Globus pallidus (tissue), 1 donor: ENCODE measurements at regions not wholly inside any gene's neighbourhood (a gene's known extent, or its start where the extent isn't known, plus 50 kb on each side); places are given as distances from the start of the nearest gene placed in this dataset.
"Not testable (repeated sequence)": the region's sequence is repeated elsewhere in the genome, so short reads cannot be mapped to it uniquely, and the experiment has no call there.

Experiments used
- DNase-seq: peaks from one replicate; pipeline ENCODE4 v3.0.0-alpha.2; 2015; ENCODE audit warnings: low spot score

GRCh38 chr5:131005963-131006684 lies 158.9 kb downstream of the HINT1 start:
- no peak for DNase-seq

DNA sequence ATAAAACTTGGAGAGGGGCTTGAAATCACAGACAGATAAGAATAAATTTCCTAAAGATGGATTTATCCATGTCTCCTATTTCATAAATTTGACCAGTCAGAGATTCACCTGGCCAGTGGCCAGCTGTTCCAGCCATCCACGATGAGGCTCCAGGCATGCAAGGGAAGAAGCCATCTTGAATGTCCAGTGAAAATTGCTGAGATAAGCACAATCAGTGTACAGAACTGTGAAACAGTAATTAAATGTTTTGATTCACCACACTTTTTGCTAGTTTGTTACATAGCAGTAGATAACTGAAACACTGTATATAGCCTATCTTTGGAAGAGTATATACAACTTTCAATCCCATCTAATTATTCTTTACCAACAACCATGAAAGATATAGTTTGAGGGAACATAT lies 163.5 kb downstream of the HINT1 start:
- DNase-seq = no peak

DNA sequence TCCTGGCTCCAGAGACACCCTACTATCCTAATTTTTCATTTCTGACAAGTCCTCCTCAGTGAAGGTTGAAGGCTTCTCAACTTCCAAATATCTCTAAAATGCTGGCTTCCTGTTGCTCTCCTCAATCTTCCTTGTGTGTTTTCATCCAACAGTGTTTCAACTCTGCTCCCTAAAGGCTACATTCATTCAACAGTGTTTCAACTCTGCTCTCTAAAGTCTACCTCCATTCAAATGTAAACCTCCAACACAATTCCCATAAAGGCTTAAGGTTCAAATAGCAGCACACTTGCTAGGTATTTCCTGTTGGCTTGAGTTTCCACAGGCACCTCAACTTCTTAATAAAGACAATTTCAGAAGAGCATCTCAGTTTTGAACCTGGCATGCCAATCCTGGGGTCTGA lies 164.8 kb downstream of the HINT1 start:
- no peak for DNase-seq

DNA sequence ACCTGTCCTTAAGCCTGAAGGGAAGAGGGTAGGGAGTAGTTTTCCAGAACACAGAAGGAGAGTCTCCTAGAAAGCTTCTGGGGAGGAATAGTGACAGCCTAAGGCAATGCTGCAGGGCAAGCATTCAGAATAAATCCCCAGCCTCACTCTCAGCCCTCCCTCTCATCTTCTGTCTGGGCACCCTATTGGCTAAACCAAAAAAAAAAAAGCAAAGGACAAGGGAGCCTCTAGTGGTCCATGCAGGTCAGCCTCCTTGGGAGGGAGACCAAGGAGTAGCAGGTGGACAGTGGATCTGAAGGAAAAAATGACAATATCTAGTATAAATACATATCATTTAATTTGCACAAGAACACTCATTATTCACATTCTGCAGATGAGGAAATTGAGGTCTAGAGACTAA lies 168.3 kb downstream of the HINT1 start:
- DNase-seq = not testable (repeated sequence)

DNA sequence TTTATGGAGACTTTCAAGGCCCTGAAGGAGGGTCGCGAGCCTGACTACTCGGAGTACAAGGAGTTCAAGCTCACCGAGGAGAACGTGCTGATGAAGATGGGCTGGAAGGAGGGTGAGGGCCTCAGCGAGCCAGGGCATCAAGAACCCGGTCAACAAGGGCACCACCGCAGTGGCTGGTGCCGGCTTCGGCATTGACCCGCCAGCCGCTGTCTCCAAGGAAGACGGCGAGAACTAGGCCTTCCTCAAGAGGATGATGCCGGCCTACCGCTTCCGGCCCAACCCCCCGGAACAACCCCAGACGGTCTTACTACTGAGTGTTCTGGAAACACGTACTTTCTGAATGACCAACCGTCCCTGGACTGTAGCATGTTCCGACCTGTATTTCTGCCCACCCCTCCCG lies 169.2 kb downstream of the HINT1 start:
- DNase-seq = no peak

GRCh38 chr5:130995254-130995515 lies 169.9 kb downstream of the HINT1 start:
- no peak for DNase-seq

DNA sequence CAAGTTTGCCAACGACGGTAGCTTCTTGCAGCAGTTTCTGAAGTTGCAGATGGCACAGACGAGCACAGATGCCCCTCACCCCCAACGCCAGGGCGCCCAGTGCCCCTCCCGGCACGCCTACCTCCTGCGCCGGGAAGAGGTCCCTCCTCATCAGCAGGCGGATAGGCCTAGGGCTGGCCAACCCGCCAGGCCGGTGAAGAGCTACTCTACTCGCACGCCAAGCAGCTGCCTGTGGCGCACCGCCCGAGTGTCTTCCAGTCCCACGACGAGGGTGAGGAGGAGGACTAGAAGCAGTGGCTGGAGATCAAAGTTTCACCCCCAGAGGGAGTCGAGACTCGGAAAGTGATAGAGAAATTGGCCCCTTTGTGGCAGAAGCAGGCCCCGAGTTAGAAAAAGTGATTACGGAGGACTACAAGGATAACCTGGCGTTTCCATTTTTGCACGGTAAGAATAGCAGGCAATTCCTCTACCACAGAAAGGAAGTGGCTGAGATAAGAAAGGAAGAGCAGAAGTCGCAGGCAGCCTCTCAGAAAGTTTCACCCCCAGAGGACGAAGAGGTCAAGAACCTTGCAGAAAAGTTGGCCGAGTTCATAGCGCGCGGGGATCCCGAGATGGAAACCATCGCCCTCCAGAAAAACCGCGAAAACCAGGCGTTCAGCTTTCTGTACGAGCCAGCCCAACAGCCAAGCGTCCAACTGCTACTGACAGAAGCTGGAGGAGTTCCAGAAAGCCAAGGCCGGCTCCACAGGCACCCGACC lies 170.4 kb downstream of the HINT1 start:
- no peak for DNase-seq

GRCh38 chr5:130992621-130993020 lies 172.4 kb downstream of the HINT1 start:
- DNase-seq = no peak

GRCh38 chr5:130992095-130992494 lies 173.0 kb downstream of the HINT1 start:
- DNase-seq = no peak

GRCh38 chr5:130985776-130986175 lies 179.3 kb downstream of the HINT1 start:
- no peak for DNase-seq

DNA sequence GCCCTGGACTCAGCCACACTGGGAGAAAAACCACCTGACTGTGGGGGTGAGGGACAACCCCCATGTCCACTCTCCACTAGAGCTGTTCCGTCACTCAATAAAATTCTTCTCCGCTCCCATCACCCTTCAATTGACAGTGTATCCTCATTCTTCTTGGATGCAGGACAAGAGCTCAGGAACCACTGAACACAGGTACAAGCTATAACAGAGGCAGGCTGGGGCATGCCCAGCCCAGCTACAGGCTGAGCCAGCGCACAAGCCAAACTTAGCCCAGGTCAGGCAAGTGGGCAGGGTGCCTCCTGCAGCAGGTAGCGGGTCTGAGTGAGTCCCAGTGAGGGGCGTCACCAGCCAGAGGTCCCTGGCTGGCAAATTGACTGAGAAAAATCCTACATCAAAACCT lies 183.4 kb downstream of the HINT1 start:
- no peak for DNase-seq

GRCh38 chr5:130978475-130978874 lies 186.6 kb downstream of the HINT1 start:
- no peak for DNase-seq

- DNase-seq = no peak
These were observed 188.6 kb downstream of the HINT1 start for GRCh38 chr5:130976493-130976892.

GRCh38 chr5:130975847-130976246 lies 189.2 kb downstream of the HINT1 start:
- no peak for DNase-seq

DNA sequence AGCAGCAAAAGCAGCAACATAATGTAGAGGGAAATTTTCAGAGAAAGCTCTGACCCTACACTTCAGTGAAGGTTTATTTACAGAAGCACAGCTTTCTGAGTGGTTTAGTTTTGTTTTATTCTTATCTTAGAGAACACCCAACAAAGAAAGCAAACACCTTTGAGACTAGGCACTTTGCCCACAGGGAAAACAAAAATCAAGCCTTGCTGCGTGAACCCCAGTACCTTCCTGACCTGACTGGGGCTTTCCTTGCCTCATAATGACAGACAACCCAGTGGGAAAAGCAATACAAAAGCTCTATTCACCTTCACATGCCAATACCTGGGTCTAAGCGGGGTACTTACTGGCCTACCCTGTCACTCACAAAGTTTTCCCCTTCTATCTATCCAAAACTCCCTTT lies 189.8 kb downstream of the HINT1 start:
- no peak for DNase-seq

DNA sequence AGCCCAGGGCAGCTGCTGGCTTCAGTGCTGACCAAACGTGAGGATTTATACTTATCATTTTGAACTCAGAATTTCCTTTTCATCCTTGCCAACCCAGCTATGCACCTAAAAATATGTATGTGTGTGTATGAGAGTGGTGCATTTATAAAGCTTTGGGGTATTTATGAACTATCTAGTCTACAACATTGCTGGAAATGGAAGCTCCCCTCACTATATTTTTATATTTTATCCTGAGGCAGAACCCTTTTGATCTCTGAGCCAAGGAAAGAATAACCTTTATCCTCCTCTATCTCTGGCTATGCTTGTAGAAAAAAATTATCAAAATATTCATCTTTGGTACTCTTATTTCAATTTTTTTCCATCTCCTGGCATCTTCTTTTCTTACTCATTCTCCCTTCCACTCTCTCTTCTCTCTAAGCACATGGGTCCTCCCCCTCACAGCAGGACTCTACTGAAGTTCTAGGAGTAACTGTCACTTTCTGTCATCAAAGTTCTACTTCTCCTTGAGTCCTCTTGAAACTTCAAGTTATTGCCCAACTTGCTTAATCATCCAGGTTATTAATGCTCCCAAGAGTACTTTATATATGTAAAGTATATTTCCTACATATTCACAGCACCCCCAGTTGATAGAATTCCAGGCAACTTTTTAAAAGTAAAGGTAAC lies 190.9 kb downstream of the HINT1 start:
- DNase-seq = no peak

- DNase-seq = no peak
These were observed 198.0 kb downstream of the HINT1 start for GRCh38 chr5:130966990-130967525.

DNA sequence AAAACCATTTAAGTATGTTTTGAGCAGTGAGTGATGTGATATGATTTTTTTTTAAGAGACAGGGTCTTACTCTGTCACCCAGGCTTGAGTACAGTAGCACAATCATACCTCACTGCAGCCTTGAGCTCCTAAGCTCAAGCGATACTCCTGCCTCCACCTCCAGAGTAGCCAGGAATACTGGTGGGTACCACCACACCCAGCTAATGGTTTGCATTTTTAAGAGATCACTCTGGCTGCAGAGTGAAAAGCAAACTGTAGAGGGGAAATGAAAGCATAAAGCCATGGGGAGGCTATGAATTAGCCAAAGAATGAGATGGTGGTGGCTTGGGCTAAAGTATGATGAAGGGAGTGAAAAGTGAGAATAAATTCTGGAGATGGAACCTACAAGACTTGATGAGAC lies 199.1 kb downstream of the HINT1 start:
- DNase-seq = no peak

- DNase-seq = no peak
These were observed 199.7 kb downstream of the HINT1 start for GRCh38 chr5:130965360-130965759.

GRCh38 chr5:130964231-130965202 lies 200.5 kb downstream of the HINT1 start:
- no peak for DNase-seq

DNA sequence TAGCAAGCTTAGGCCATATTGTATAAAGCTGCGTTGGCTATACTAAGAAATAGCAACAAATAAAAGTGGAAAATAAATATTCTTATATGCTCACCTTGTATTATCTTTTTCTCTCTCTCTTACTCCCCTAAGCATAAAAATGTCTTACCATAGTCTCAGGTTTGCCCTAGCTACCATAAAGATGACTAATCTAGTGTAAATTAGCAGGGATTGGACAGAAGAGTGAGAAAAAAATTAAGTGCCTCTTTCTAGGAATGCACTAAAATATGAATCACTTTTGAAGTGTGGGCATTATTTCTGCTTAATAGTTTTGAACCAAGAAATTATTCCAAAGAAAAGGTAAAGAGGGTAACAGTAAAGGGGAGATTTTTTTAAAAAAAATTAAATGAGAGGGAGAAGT lies 201.3 kb downstream of the HINT1 start:
- no peak for DNase-seq

DNA sequence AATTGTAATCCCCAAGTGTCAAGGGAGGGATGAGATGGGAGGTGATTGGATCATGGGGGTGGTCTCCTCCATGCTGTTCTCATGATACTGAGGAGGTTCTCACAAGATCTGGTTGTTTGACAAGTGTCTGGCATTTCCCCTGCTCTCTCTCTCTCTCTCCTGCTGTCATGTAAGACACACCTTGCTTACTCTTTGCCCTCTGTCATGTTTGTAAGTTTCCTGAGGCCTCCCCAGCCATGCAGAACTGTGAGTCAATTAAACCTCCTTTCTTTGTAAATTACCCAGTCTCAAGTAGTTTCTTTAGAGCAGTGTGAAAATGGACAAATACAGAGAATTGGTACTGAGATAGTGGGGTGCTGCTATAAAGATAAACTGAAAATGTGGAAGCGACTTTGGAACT lies 207.9 kb downstream of the HINT1 start:
- no peak for DNase-seq
